ENCODE measurements at regions not wholly inside any gene's neighbourhood (a gene's known extent, or its start where the extent isn't known, plus 50 kb on each side); places are given as distances from the start of the nearest gene placed in this dataset.

- Mint-ChIP-seq H3K36me3 (ENCODE audit: insufficient read depth in 2 of 2) (no peaks in the 10 kb centered on the region), H3K4me1 (ENCODE audit: low read depth) (no peaks in the 10 kb centered on the region), H3K9me3 (peaks cover 3 to 5% of the 10 kb centered on the region in 2 donors), H3K27ac (no peak overlapping the region), H3K27me3 (ENCODE audit: low read depth) (no peaks in the 10 kb centered on the region), H3K4me3 (no peak overlapping the region)
- no peak for DNase-seq
- no peak for ATAC-seq (replicated peaks in 1 of 2)
Measured at GRCh38 chr11:91768783-91769182, 455.8 kb upstream of the FAT3 start.

GRCh38 chr11:91763331-91763730 lies 461.3 kb upstream of the FAT3 start:
- Mint-ChIP-seq H3K36me3 (ENCODE audit: insufficient read depth in 2 of 2) (no peaks in the 10 kb centered on the region), H3K4me1 (ENCODE audit: low read depth) (no peaks in the 10 kb centered on the region), H3K9me3 (peaks cover 0 to 2% of the 10 kb centered on the region in 2 donors), H3K27me3 (ENCODE audit: low read depth) (no peaks in the 10 kb centered on the region), H3K27ac (no peak overlapping the region), H3K4me3 (no peak overlapping the region)
- no peak for ATAC-seq (replicated peaks in 1 of 2)
- DNase-seq, result no peak

GRCh38 chr11:91761406-91762025 lies 463.1 kb upstream of the FAT3 start:
- Mint-ChIP-seq H3K4me3 (no peak overlapping the region), H3K4me1 (ENCODE audit: low read depth) (no peaks in the 10 kb centered on the region), H3K36me3 (ENCODE audit: insufficient read depth in 2 of 2) (no peaks in the 10 kb centered on the region), H3K9me3 (peaks cover 0 to 2% of the 10 kb centered on the region in 2 donors), H3K27ac (no peak overlapping the region), H3K27me3 (ENCODE audit: low read depth) (no peaks in the 10 kb centered on the region)
- ATAC-seq (replicated peaks in 1 of 2) (no peak), DNase-seq (no peak)

GRCh38 chr11:91756829-91757480 lies 467.7 kb upstream of the FAT3 start:
- no peak overlapping the region for H3K27ac Mint-ChIP-seq
- H3K4me3 Mint-ChIP-seq, result no peak overlapping the region
- H3K9me3 Mint-ChIP-seq, result no peaks in the 10 kb centered on the region
- H3K36me3 Mint-ChIP-seq (ENCODE audit: insufficient read depth in 2 of 2), result no peaks in the 10 kb centered on the region
- H3K27me3 Mint-ChIP-seq (ENCODE audit: low read depth), result no peaks in the 10 kb centered on the region
- DNase-seq, result no peak
- H3K4me1 Mint-ChIP-seq (ENCODE audit: low read depth), result no peaks in the 10 kb centered on the region
- ATAC-seq (replicated peaks in 1 of 2), result no peak

- H3K9me3 Mint-ChIP-seq, result peaks cover 0 to 2% of the 10 kb centered on the region in 2 donors
- ATAC-seq (replicated peaks in 1 of 2) (no peak), DNase-seq (no peak)
- no peak overlapping the region for H3K27ac Mint-ChIP-seq
- H3K36me3 Mint-ChIP-seq (ENCODE audit: insufficient read depth in 2 of 2), result no peaks in the 10 kb centered on the region
- no peaks in the 10 kb centered on the region for H3K27me3 Mint-ChIP-seq (ENCODE audit: low read depth)
- H3K4me1 Mint-ChIP-seq (ENCODE audit: low read depth), result no peaks in the 10 kb centered on the region
- H3K4me3 Mint-ChIP-seq, result no peak overlapping the region
Measured at GRCh38 chr11:91755951-91756707, 468.5 kb upstream of the FAT3 start.

GRCh38 chr11:91755526-91755925 lies 469.1 kb upstream of the FAT3 start:
- H3K9me3 Mint-ChIP-seq, result peaks cover 0 to 5% of the 10 kb centered on the region in 2 donors
- ATAC-seq (replicated peaks in 1 of 2), result no peak
- no peaks in the 10 kb centered on the region for H3K4me1 Mint-ChIP-seq (ENCODE audit: low read depth)
- no peak overlapping the region for H3K4me3 Mint-ChIP-seq
- H3K36me3 Mint-ChIP-seq (ENCODE audit: insufficient read depth in 2 of 2), result no peaks in the 10 kb centered on the region
- DNase-seq, result no peak
- H3K27me3 Mint-ChIP-seq (ENCODE audit: low read depth), result no peaks in the 10 kb centered on the region
- H3K27ac Mint-ChIP-seq, result no peak overlapping the region

- Mint-ChIP-seq H3K4me3 (no peak overlapping the region), H3K9me3 (peaks cover 2 to 12% of the 10 kb centered on the region in 2 donors), H3K4me1 (ENCODE audit: low read depth) (no peaks in the 10 kb centered on the region), H3K36me3 (ENCODE audit: insufficient read depth in 2 of 2) (no peaks in the 10 kb centered on the region), H3K27ac (no peak overlapping the region), H3K27me3 (ENCODE audit: low read depth) (no peaks in the 10 kb centered on the region)
- ATAC-seq (replicated peaks in 1 of 2) (no peak), DNase-seq (no peak)
Measured at GRCh38 chr11:91749251-91749650, 475.4 kb upstream of the FAT3 start.

- Mint-ChIP-seq H3K27ac (no peak overlapping the region), H3K4me3 (no peak overlapping the region), H3K9me3 (peaks cover 3 to 8% of the 10 kb centered on the region in 2 donors), H3K27me3 (ENCODE audit: low read depth) (no peaks in the 10 kb centered on the region), H3K4me1 (ENCODE audit: low read depth) (no peaks in the 10 kb centered on the region), H3K36me3 (ENCODE audit: insufficient read depth in 2 of 2) (no peaks in the 10 kb centered on the region)
- no peak for ATAC-seq (replicated peaks in 1 of 2)
- DNase-seq, result no peak
Measured at GRCh38 chr11:91742155-91742554, 482.5 kb upstream of the FAT3 start.

- H3K27ac Mint-ChIP-seq, result no peak overlapping the region
- H3K36me3 Mint-ChIP-seq (ENCODE audit: insufficient read depth in 2 of 2), result no peaks in the 10 kb centered on the region
- H3K4me1 Mint-ChIP-seq (ENCODE audit: low read depth), result no peaks in the 10 kb centered on the region
- no peak for ATAC-seq (replicated peaks in 1 of 2)
- no peak for DNase-seq
- peaks cover 9 to 10% of the 10 kb centered on the region in 2 donors for H3K9me3 Mint-ChIP-seq
- H3K4me3 Mint-ChIP-seq, result no peak overlapping the region
- no peaks in the 10 kb centered on the region for H3K27me3 Mint-ChIP-seq (ENCODE audit: low read depth)
Measured at GRCh38 chr11:91731051-91731450, 493.6 kb upstream of the FAT3 start.

GRCh38 chr11:91730620-91731019 lies 494.0 kb upstream of the FAT3 start:
- no peaks in the 10 kb centered on the region for H3K4me1 Mint-ChIP-seq (ENCODE audit: low read depth)
- ATAC-seq (replicated peaks in 1 of 2) (no peak), DNase-seq (no peak)
- no peaks in the 10 kb centered on the region for H3K27me3 Mint-ChIP-seq (ENCODE audit: low read depth)
- H3K36me3 Mint-ChIP-seq (ENCODE audit: insufficient read depth in 2 of 2), result no peaks in the 10 kb centered on the region
- no peak overlapping the region for H3K27ac Mint-ChIP-seq
- H3K4me3 Mint-ChIP-seq, result no peak overlapping the region
- H3K9me3 Mint-ChIP-seq, result peaks cover 9 to 10% of the 10 kb centered on the region in 2 donors

GRCh38 chr11:91730057-91730456 lies 494.6 kb upstream of the FAT3 start:
- peaks cover 6 to 7% of the 10 kb centered on the region in 2 donors for H3K9me3 Mint-ChIP-seq
- no peak overlapping the region for H3K27ac Mint-ChIP-seq
- ATAC-seq (replicated peaks in 1 of 2), result no peak
- no peaks in the 10 kb centered on the region for H3K36me3 Mint-ChIP-seq (ENCODE audit: insufficient read depth in 2 of 2)
- H3K4me1 Mint-ChIP-seq (ENCODE audit: low read depth), result no peaks in the 10 kb centered on the region
- DNase-seq, result no peak
- H3K4me3 Mint-ChIP-seq, result no peak overlapping the region
- H3K27me3 Mint-ChIP-seq (ENCODE audit: low read depth), result no peaks in the 10 kb centered on the region

GRCh38 chr11:91717169-91717568 lies 507.4 kb upstream of the FAT3 start:
- ATAC-seq (replicated peaks in 1 of 2) (no peak), DNase-seq (no peak)
- H3K27ac Mint-ChIP-seq, result no peak overlapping the region
- no peak overlapping the region for H3K4me3 Mint-ChIP-seq
- H3K9me3 Mint-ChIP-seq, result peaks cover 5 to 7% of the 10 kb centered on the region in 2 donors
- no peaks in the 10 kb centered on the region for H3K4me1 Mint-ChIP-seq (ENCODE audit: low read depth)
- no peaks in the 10 kb centered on the region for H3K27me3 Mint-ChIP-seq (ENCODE audit: low read depth)
- no peaks in the 10 kb centered on the region for H3K36me3 Mint-ChIP-seq (ENCODE audit: insufficient read depth in 2 of 2)

GRCh38 chr11:91707652-91708482 lies 516.8 kb upstream of the FAT3 start:
- Mint-ChIP-seq H3K36me3 (ENCODE audit: insufficient read depth in 2 of 2) (no peaks in the 10 kb centered on the region), H3K4me3 (no peak overlapping the region), H3K27ac (no peak overlapping the region), H3K9me3 (peaks cover 6 to 8% of the 10 kb centered on the region in 2 donors), H3K4me1 (ENCODE audit: low read depth) (no peaks in the 10 kb centered on the region), H3K27me3 (ENCODE audit: low read depth) (no peaks in the 10 kb centered on the region)
- no peak for ATAC-seq (replicated peaks in 1 of 2)
- no peak for DNase-seq

All from activated T-cell treated with anti-CD3 and anti-CD28 coated beads, Interleukin-2, amount 50 U/mL, for 72 hours (primary cell).